ENCODE measurements at regions not wholly inside any gene's neighbourhood (a gene's known extent, or its start where the extent isn't known, plus 50 kb on each side); places are given as distances from the start of the nearest gene placed in this dataset.

GRCh38 chr9:109728686-109729300, 51.2 kb upstream of the PALM2AKAP2 start:
- Mint-ChIP-seq H3K27me3 (ENCODE audit: unreplicated experiment) (no peaks in the 10 kb centered on the region), H3K27ac (ENCODE audit: unreplicated experiment) (no peak overlapping the region), H3K9me3 (ENCODE audit: unreplicated experiment) (no peaks in the 10 kb centered on the region), H3K4me1 (ENCODE audit: unreplicated experiment) (peaks cover 24% of the 10 kb centered on the region), H3K4me3 (ENCODE audit: unreplicated experiment) (no peak overlapping the region), H3K36me3 (ENCODE audit: unreplicated experiment) (no peaks in the 10 kb centered on the region)
- TF ChIP-seq CTCF (IDR thresholded peaks at IDR 0.05): no peak
- no peak for DNase-seq (ENCODE audit: extremely low spot score, unreplicated experiment)

GRCh38 chr9:109729513-109729912, 50.5 kb upstream of the PALM2AKAP2 start:
- no peaks in the 10 kb centered on the region for H3K36me3 Mint-ChIP-seq (ENCODE audit: unreplicated experiment)
- H3K27ac Mint-ChIP-seq (ENCODE audit: unreplicated experiment): no peak overlapping the region
- H3K4me1 Mint-ChIP-seq (ENCODE audit: unreplicated experiment): peaks cover 28% of the 10 kb centered on the region
- H3K9me3 Mint-ChIP-seq (ENCODE audit: unreplicated experiment): no peaks in the 10 kb centered on the region
- no peak for DNase-seq (ENCODE audit: extremely low spot score, unreplicated experiment)
- TF ChIP-seq CTCF (IDR thresholded peaks at IDR 0.05): no peak
- no peak overlapping the region for H3K4me3 Mint-ChIP-seq (ENCODE audit: unreplicated experiment)
- H3K27me3 Mint-ChIP-seq (ENCODE audit: unreplicated experiment): no peaks in the 10 kb centered on the region
